ENCODE measurements at regions not wholly inside any gene's neighbourhood (a gene's known extent, or its start where the extent isn't known, plus 50 kb on each side); places are given as distances from the start of the nearest gene placed in this dataset.

GRCh38 chr7:106163257-106163656 is 51.1 kb upstream of the SYPL1 start:
- DNase-seq = no peak
